ENCODE measurements at regions not wholly inside any gene's neighbourhood (a gene's known extent, or its start where the extent isn't known, plus 50 kb on each side); places are given as distances from the start of the nearest gene placed in this dataset.

DNA sequence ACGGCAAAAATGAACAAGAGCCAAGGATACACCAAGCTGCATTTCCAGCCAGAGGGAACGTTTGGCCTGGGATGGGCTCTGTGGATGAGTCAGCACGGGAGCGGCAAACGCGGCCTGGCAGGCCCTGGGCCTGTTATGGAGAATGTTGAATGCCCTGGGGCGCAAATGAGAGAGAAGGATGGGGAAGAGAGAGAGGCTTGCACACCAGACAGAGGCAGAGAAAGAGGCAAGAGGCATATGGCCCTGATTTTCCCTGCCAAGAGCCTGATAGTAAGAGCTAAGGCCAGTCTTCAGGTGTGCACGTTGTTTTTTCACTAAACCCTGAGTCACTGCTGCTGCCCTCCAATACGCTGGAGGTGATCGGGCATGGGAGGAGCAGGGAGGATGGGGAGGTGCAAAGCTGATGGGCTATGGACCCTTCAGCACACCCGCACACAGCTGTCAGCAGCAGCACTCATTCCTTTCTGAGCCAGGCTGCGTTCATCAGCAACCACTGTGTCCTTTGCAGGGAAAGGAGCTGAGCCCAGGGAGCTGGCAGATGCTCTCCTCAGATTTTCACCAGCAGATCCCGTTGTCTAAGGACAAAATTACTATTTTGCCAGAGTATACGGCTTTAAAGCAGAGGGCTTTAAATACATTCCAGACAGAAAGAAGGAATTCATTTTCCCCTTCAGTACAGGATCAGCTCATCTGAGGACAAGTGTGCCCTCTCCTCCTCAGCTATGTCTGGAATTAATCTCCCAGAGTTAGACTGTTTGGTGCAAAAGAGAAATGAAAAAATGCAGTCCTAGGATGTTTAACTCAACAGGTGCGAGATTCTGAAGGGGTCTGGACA lies 61.7 kb upstream of the SLC22A23 start:
- TF ChIP-seq POLR2AphosphoS5 (IDR thresholded peaks at IDR 0.05) (no peak), EP300 (IDR thresholded peaks at IDR 0.05) (no peak), POLR2A (IDR thresholded peaks at IDR 0.05) (no peak)
- TF ChIP-seq, protein P1, sequence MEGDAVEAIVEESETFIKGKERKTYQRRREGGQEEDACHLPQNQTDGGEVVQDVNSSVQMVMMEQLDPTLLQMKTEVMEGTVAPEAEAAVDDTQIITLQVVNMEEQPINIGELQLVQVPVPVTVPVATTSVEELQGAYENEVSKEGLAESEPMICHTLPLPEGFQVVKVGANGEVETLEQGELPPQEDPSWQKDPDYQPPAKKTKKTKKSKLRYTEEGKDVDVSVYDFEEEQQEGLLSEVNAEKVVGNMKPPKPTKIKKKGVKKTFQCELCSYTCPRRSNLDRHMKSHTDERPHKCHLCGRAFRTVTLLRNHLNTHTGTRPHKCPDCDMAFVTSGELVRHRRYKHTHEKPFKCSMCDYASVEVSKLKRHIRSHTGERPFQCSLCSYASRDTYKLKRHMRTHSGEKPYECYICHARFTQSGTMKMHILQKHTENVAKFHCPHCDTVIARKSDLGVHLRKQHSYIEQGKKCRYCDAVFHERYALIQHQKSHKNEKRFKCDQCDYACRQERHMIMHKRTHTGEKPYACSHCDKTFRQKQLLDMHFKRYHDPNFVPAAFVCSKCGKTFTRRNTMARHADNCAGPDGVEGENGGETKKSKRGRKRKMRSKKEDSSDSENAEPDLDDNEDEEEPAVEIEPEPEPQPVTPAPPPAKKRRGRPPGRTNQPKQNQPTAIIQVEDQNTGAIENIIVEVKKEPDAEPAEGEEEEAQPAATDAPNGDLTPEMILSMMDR (IDR thresholded peaks at IDR 0.05): no peak
- peak; percentile 31 to 45 for DNase-seq
- no peaks in the 10 kb centered on the region for H3K4me1 ChIP-seq
- H3K9me3 ChIP-seq: no peaks in the 10 kb centered on the region
- H3K27me3 ChIP-seq: peaks cover 0 to 19% (median 0%) of the 10 kb centered on the region in 3 donors
- no peak overlapping the region for H3K4me3 ChIP-seq
- no peak overlapping the region for H3K27ac ChIP-seq
- H3K36me3 ChIP-seq: no peaks in the 10 kb centered on the region
- WGBS, 5 donors: 58 to 69% (median 62%) methylated on average over 15 of the region's 15 CpGs
- intact Hi-C loops (cut with DNase I; ENCODE audit: low total_unique reads): no loop called here

DNA sequence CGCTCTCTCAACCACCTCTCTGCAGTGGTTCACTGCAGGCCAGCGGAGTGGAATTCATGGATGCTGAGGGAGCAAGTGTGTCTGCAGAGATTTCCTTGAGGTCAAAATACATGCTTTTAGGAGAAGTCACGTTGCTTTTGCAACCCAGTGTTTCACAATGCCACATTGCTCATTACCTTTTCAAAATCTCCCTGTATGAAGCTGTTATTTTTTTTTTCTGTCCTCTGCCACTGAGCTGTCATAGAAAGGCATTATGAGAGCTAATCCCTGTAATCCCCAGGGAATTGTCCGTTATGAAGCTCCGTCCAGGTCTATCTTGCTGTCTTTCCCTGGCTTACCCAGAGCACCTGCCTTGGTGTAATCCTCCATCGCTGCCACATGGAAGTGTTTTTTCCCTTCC lies 60.5 kb upstream of the SLC22A23 start:
- WGBS, 5 donors: 76 to 86% (median 78%) methylated on average over 6 of the region's 6 CpGs
- H3K27me3 ChIP-seq: peaks cover 0 to 22% (median 0%) of the 10 kb centered on the region in 3 donors
- H3K36me3 ChIP-seq: no peaks in the 10 kb centered on the region
- H3K4me1 ChIP-seq: no peaks in the 10 kb centered on the region
- DNase-seq: no peak
- TF ChIP-seq, protein P1 (IDR thresholded peaks at IDR 0.05): no peak
- TF ChIP-seq EP300 (IDR thresholded peaks at IDR 0.05) (no peak), POLR2AphosphoS5 (IDR thresholded peaks at IDR 0.05) (no peak)
- no peaks in the 10 kb centered on the region for H3K9me3 ChIP-seq
- no peak overlapping the region for H3K27ac ChIP-seq
- intact Hi-C loops (cut with DNase I; ENCODE audit: low total_unique reads): no loop called here
- no peak overlapping the region for H3K4me3 ChIP-seq

DNA sequence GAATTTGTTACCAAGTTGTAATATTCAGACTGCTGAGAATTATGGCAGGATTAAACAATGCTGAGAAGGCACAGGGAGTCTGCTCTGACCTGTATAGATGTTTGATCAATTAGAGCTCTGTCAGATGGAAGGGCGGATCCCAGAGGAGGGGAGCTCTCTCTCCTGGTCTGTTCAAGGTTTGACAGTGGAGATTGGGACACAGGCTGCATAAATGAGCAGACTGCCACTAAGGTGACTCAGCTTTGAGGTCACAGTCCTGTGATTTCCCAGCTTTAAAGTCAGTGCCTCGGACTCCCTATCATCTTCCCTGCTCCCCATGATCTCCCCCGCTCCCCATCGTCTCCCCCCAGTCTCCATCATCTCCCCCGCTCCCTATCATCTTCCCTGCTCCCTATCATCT lies 59.2 kb upstream of the SLC22A23 start:
- no peak overlapping the region for H3K27ac ChIP-seq
- no peaks in the 10 kb centered on the region for H3K36me3 ChIP-seq
- 84 to 92% (median 89%) methylated on average over 5 of the region's 5 CpGs for WGBS, 5 donors
- peaks cover 0 to 26% (median 0%) of the 10 kb centered on the region in 3 donors for H3K27me3 ChIP-seq
- TF ChIP-seq EP300 (IDR thresholded peaks at IDR 0.05) (no peak), POLR2A (IDR thresholded peaks at IDR 0.05) (no peak), POLR2AphosphoS5 (IDR thresholded peaks at IDR 0.05) (no peak)
- TF ChIP-seq, protein P1 (IDR thresholded peaks at IDR 0.05): no peak
- no peak for DNase-seq
- H3K9me3 ChIP-seq: no peaks in the 10 kb centered on the region
- H3K4me3 ChIP-seq: no peak overlapping the region
- H3K4me1 ChIP-seq: peaks cover 0 to 10% (median 3%) of the 10 kb centered on the region in 4 donors
- intact Hi-C loops (cut with DNase I; ENCODE audit: low total_unique reads): no loop called here

DNA sequence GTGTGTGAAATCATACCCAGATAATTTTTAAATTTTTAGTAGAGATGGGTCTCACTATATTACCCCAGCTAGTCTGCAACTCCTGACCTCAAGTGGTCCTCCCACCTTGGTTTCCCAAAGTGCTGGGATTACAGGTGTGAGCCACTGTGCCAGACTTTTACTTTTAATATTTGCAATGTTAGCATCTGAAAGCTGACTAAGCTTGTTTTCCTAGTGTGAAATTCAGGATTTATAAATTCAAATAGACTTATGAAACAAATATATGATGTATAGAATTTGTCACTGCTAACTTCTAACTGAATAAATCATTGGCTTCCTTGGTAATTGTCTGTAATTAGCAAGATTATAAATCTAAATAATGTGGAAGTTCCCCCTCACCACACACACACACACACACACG lies 58.8 kb upstream of the SLC22A23 start:
- DNase-seq: no peak
- no peak for TF ChIP-seq POLR2A (IDR thresholded peaks at IDR 0.05)
- no peak for TF ChIP-seq POLR2AphosphoS5 (IDR thresholded peaks at IDR 0.05)
- no peak overlapping the region for H3K4me3 ChIP-seq
- no peaks in the 10 kb centered on the region for H3K9me3 ChIP-seq
- intact Hi-C loops (cut with DNase I; ENCODE audit: low total_unique reads): no loop called here
- peaks cover 0 to 10% (median 3%) of the 10 kb centered on the region in 4 donors for H3K4me1 ChIP-seq
- H3K27me3 ChIP-seq: peaks cover 0 to 26% (median 0%) of the 10 kb centered on the region in 3 donors
- H3K36me3 ChIP-seq: no peaks in the 10 kb centered on the region
- H3K27ac ChIP-seq: no peak overlapping the region
- 48 to 72% (median 57%) methylated on average over 1 of the region's 1 CpG for WGBS, 5 donors

DNA sequence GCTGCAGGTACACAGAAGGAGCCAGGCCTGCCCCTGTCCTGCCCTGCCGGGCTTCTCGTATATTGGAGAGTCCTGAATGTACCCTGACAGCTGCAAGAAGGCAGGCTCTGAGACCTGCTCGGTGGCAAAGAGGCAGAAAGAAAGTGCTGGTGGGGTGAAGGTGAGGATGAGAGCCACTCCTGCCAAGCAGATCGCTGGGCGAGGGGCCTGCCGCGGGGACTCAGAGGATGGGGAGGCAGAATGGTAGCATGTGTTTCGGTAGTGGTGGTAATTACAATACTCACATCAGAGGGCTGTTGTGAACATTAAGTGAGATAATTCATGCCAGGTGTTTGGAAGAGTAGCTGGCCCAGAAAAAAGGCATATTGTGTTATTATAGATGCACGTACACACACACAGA lies 56.6 kb upstream of the SLC22A23 start:
- Histone ChIP-seq H3K27ac (no peak overlapping the region), H3K4me3 (no peak overlapping the region), H3K4me1 (peaks cover 0 to 10% (median 3%) of the 10 kb centered on the region in 4 donors), H3K36me3 (no peaks in the 10 kb centered on the region), H3K9me3 (no peaks in the 10 kb centered on the region), H3K27me3 (peaks cover 0 to 21% (median 0%) of the 10 kb centered on the region in 3 donors)
- no peak for DNase-seq
- WGBS, 5 donors: 90 to 97% (median 94%) methylated on average over 9 of the region's 9 CpGs
- intact Hi-C loops (cut with DNase I; ENCODE audit: low total_unique reads): no loop called here
- no peak for TF ChIP-seq EP300 (IDR thresholded peaks at IDR 0.05)
- TF ChIP-seq POLR2A (IDR thresholded peaks at IDR 0.05): no peak
- TF ChIP-seq POLR2AphosphoS5 (IDR thresholded peaks at IDR 0.05): no peak
- TF ChIP-seq, protein P1 (IDR thresholded peaks at IDR 0.05): no peak
